Fibroblast of mammary gland (primary cell): ENCODE measurements at regions not wholly inside any gene's neighbourhood (a gene's known extent, or its start where the extent isn't known, plus 50 kb on each side); places are given as distances from the start of the nearest gene placed in this dataset.

Experiments
- DNase-seq: peaks from one replicate; pipeline ENCODE4 v3.0.0-alpha.2; 2010; ENCODE audit warnings: low read depth
- H3K4me3 ChIP-seq: 2 replicates; pipeline ENCODE4 v1.5.1; 2011; ENCODE audit warnings: low read depth, mild to moderate bottlenecking, low read length, moderate library complexity; ENCODE audit not compliant: control insufficient read depth
- TF ChIP-seq, protein P1 (sequence below): conservative IDR thresholded peaks from 2 replicates; pipeline ENCODE4 v1.5.1; 2011; ENCODE audit warnings: low read depth, low read length, inconsistent platforms; ENCODE audit not compliant: control insufficient read depth, insufficient read depth

DNA sequence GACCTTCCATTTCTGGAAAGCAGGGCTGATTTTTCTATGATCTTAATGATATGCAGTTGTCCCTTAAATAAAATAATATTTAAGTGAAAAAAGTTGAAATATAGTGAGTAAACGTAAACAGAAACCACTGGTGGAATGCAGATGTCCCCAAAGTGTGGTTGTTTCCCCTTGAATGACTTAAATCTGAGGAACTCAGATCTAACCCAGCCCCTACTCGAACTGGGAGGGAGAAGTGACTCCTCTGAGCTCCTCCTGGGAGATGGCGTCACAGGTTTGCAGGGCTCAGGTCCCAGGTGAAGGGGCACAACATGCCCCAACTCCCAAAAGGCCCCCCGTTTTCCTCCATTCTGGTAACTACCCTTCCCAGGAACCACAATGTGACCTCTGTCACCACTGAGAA lies 142.8 kb downstream of the IRF8 start:
- no peak for DNase-seq
- TF ChIP-seq, protein P1, sequence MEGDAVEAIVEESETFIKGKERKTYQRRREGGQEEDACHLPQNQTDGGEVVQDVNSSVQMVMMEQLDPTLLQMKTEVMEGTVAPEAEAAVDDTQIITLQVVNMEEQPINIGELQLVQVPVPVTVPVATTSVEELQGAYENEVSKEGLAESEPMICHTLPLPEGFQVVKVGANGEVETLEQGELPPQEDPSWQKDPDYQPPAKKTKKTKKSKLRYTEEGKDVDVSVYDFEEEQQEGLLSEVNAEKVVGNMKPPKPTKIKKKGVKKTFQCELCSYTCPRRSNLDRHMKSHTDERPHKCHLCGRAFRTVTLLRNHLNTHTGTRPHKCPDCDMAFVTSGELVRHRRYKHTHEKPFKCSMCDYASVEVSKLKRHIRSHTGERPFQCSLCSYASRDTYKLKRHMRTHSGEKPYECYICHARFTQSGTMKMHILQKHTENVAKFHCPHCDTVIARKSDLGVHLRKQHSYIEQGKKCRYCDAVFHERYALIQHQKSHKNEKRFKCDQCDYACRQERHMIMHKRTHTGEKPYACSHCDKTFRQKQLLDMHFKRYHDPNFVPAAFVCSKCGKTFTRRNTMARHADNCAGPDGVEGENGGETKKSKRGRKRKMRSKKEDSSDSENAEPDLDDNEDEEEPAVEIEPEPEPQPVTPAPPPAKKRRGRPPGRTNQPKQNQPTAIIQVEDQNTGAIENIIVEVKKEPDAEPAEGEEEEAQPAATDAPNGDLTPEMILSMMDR = no peak
- H3K4me3 ChIP-seq = no peak overlapping the region

DNA sequence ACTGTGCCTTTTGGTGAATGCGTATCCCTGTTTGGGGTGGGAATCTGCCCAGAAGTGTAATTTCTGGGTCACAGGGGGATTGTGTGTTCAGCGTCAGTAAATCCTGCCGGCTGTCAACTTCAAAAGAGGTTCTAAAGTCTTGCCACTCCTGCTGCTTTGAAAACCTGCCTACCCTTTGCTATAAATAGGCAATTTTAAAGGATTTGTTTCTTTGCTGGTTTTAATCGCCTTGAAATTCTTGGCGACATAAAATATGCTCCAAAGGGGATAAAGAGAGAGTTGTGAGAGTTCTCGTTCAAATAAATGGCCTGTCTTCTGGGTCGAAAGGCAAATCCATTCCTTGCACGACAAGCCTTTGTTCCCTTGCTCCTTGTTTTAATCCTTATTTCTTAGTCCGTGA lies 143.4 kb downstream of the IRF8 start:
- DNase-seq = no peak
- TF ChIP-seq, protein P1 = no peak
- H3K4me3 ChIP-seq = no peak overlapping the region

DNA sequence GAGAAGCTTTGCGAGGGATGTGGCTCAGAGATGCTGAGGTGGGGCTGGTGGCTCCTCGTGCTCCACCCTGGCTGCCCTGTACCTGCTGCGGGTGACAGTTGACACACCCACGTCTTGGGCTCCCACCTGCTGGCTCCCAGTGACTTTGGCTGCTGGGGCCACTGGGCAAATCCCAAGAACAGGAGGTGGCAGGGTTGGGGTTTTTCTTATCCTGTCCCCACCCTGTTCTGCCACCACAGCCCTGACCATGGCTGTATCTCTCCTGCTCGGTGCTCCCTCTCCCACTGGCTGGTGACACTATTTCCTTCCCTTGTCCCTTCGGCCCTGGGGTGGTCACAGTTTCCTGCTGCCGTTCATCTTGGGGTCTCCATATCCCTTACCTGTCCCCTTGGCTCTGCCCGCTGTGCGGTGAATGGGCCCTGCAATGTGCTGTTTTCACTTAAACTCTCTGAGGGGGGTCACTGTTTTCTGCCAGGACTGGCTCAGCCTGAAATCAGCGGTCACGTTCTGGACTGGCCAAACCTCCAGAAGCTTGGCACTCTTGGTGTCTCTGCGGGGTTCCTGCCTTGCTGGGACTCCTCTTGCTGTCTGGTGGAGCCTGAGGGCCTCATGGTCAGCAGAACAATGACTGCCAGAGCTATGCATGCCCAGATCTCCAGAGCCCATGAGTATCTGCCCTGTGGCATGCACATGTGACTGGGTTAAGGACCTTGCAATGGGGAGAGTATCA lies 144.2 kb downstream of the IRF8 start:
- TF ChIP-seq, protein P1 = no peak
- H3K4me3 ChIP-seq = no peak overlapping the region
- DNase-seq = no peak

DNA sequence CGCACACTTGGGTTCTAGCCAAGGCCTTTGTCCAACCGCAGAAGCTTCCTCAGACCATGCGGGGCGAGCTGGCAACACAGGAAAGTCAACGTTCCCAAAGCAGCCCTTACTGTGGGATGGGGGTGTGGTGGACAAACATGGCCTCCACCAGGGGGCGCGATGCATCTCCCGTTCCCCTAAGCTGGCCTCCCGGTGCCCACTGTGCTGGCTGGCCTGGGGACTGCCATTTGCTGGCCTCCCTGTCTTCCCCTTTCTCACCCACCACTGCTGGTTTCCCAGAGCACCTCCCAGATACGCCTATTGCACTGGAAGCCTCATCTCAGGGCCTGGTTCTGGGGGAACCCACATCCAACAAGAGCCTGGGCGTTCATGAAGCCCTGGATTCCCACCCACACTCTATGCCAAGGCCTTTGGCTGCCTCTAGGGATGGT lies 145.3 kb downstream of the IRF8 start:
- peak; percentile 38 for DNase-seq
- TF ChIP-seq, protein P1 = peak; percentile 52
- H3K4me3 ChIP-seq = no peak overlapping the region

DNA sequence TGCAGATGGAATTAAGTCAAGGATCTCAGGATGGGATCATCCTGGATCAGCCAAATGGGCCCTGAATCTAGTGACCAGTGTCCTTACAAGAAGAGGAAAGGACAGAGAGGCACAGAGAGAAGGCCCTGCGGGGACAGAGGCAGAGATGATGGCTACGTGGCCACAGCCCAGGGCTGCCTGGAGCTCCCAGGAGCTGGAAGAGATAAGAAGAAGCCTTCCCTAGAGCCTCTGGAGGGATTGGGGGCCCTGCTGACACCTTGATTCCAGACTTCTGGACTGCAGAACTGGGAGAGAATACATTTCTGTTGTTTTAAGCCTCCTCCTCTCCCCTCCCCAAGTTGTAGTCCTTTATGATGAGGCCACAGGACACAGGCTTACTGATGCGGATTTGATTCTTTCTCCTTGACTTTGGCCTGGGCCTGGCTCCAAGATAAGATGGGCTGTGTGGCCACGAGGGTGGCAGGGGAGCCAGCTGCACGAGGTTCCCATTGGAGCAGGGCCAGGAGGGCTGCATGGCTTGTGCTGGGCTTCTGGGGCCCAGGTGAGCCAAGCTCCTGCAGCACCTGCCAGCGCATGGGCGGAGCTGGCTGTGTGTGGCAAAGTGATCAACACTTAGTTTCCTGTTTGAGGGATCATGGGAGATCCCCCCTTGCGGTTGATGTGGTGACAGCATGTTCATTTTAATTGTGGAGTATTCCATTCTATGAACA lies 146.1 kb downstream of the IRF8 start:
- TF ChIP-seq, protein P1 = no peak
- H3K4me3 ChIP-seq = no peak overlapping the region
- DNase-seq = no peak

DNA sequence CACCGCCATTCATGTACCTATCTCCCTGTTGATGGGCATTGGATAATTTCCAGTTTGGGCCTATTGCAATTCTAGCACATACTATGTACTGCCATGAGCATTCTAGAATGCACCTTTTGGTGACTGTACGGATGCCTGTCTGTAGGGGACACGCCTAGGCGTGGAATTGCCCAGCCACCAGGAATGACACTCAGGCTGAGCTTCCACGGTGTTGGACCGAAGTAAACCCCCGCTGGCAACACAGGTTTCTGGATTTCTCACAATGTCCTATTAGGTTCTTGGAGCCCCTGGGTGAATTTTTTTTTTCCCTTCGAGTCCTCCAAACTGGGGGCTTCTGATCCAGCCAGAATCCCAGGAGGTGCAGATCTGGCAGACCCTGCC lies 146.6 kb downstream of the IRF8 start:
- TF ChIP-seq, protein P1 = no peak
- no peak for DNase-seq
- H3K4me3 ChIP-seq = no peak overlapping the region

DNA sequence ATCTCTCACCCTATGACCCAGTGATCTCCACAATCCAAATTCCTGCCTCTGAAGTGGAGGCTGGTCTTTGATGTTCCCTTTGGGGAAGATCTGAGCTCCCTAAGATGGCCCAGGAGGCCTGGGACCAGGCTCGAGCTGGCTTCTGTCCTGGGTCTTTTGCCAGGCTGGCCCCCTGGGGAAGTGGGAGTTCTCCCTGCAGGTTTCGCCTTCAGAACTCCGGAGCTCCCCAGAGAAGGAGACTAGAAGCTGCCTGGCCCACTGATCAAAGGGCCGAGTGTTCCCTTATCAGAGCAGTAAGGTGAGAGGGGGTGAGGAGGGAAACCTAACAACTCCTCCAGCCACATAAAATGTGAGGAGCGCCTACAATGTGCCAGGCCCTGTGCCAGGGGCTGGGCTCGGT lies 147.1 kb downstream of the IRF8 start:
- DNase-seq = no peak
- TF ChIP-seq, protein P1 = no peak
- H3K4me3 ChIP-seq = no peak overlapping the region
